Bronchial epithelial cell (primary cell): ENCODE measurements at regions not wholly inside any gene's neighbourhood (a gene's known extent, or its start where the extent isn't known, plus 50 kb on each side); places are given as distances from the start of the nearest gene placed in this dataset.

Experiments
- DNase-seq: peaks from one replicate; pipeline ENCODE4 v3.0.0-alpha.2; 2010; ENCODE audit warnings: low read depth
- FAIRE-seq: peaks from 2 replicates; lab custom pipeline; 2011; peaks lifted over from hg19 to GRCh38; lab: Jason Lieb, UNC
- H3K27me3 ChIP-seq: 2 replicates; pipeline ENCODE4 v1.5.1; 2011; ENCODE audit warnings: low read length; ENCODE audit not compliant: control insufficient read depth, insufficient read depth
- H3K36me3 ChIP-seq: 2 replicates; pipeline ENCODE4 v1.5.1; 2011; ENCODE audit warnings: low read length; ENCODE audit not compliant: control insufficient read depth, insufficient read depth
- H3K4me3 ChIP-seq: 2 replicates; pipeline ENCODE4 v1.5.1; 2011; ENCODE audit warnings: mild to moderate bottlenecking, low read depth, low read length, control low read depth
- TF ChIP-seq, protein P1 (sequence below): IDR thresholded peaks from 2 replicates; pipeline ENCODE4 v1.5.1; 2011; ENCODE audit warnings: mild to moderate bottlenecking, moderate library complexity, low read length, control low read depth, inconsistent platforms; ENCODE audit not compliant: insufficient read depth, severe bottlenecking

DNA sequence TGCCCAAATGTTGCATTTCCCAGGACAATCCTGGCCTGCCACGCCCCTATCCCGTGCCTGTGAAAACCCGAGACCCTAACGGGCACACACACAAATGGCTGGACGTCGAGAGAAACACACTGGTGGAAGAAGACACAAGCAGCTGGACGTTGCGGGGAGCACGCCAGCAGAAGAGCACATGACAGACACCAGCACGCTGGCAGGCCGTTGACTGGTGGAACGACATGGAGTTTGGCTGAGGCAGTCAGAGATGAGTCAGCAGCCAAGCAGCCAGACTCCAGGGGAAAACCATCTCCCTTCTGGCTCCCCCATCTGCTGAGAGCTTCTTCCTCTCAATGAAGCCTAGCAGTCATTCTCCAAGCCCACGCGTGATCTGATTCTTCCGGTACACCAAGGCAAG, 606.7 kb upstream of the LRRC4C start:
- H3K4me3 ChIP-seq, result no peak overlapping the region
- no peak for FAIRE-seq
- DNase-seq, result no peak
- H3K27me3 ChIP-seq, result no peaks in the 10 kb centered on the region
- no peaks in the 10 kb centered on the region for H3K36me3 ChIP-seq
- TF ChIP-seq, protein P1, sequence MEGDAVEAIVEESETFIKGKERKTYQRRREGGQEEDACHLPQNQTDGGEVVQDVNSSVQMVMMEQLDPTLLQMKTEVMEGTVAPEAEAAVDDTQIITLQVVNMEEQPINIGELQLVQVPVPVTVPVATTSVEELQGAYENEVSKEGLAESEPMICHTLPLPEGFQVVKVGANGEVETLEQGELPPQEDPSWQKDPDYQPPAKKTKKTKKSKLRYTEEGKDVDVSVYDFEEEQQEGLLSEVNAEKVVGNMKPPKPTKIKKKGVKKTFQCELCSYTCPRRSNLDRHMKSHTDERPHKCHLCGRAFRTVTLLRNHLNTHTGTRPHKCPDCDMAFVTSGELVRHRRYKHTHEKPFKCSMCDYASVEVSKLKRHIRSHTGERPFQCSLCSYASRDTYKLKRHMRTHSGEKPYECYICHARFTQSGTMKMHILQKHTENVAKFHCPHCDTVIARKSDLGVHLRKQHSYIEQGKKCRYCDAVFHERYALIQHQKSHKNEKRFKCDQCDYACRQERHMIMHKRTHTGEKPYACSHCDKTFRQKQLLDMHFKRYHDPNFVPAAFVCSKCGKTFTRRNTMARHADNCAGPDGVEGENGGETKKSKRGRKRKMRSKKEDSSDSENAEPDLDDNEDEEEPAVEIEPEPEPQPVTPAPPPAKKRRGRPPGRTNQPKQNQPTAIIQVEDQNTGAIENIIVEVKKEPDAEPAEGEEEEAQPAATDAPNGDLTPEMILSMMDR, result no peak

DNA sequence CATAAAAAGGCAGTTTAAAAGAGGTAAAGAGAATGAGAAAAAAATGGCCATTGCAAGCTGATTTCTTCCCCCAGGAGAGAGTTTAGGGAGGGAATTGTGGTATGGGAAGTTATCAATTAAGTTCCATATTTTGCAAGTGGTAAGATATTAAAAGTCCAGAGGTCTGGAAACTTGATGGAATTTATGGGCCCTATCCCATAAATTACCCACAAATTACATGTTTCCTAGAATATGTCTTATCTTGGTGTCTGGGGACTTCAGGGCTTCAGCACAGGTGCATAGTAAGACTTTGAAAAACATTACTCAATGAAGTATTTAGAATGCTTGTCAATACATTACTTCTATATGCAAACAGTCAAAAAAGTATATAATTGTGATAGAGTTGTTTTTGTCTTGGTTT, 614.9 kb upstream of the LRRC4C start:
- Histone ChIP-seq H3K36me3 (no peaks in the 10 kb centered on the region), H3K4me3 (no peak overlapping the region), H3K27me3 (no peaks in the 10 kb centered on the region)
- no peak for DNase-seq
- TF ChIP-seq, protein P1, result no peak
- FAIRE-seq, result no peak

DNA sequence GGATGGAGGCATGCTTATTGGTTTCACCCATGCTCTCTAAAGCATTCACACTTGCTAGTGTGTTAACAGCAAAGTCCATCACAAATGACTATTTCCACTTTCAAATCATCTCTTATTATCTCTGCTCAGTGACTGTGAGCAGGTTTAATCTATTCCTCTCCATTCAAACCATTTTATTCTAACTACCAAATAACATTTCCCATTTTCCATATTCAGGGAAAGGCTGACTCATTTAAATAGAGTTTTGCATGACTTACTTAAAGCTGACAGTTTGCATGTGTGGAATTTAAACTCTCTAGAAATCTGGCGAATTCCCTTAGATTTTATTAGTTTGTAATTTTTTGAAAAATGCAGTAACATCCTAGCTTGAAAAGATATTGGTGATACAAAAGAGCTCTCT, 615.7 kb upstream of the LRRC4C start:
- DNase-seq, result no peak
- Histone ChIP-seq H3K27me3 (no peaks in the 10 kb centered on the region), H3K4me3 (no peak overlapping the region), H3K36me3 (no peaks in the 10 kb centered on the region)
- FAIRE-seq, result no peak
- TF ChIP-seq, protein P1, result no peak

DNA sequence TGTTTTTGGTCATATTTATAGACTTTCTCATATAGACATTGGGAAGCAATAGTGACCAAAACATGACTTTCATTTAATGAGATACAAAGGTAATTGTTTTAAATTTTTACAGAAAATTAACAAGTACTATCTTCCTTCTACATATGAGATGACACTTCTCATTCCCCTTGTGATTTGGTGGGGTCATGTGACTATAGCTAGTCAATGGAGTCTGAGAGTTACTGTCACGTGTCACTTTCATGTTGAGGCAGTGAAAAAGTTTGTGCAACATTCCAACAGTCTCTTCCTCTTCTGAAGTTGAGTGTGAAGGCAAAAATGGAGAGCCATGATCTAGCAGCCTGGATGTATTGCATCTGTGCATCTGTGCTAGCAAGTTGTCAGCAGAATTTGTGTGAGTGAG, 618.3 kb upstream of the LRRC4C start:
- Histone ChIP-seq H3K27me3 (no peaks in the 10 kb centered on the region), H3K4me3 (no peak overlapping the region), H3K36me3 (no peaks in the 10 kb centered on the region)
- no peak for FAIRE-seq
- no peak for DNase-seq
- TF ChIP-seq, protein P1, result no peak

DNA sequence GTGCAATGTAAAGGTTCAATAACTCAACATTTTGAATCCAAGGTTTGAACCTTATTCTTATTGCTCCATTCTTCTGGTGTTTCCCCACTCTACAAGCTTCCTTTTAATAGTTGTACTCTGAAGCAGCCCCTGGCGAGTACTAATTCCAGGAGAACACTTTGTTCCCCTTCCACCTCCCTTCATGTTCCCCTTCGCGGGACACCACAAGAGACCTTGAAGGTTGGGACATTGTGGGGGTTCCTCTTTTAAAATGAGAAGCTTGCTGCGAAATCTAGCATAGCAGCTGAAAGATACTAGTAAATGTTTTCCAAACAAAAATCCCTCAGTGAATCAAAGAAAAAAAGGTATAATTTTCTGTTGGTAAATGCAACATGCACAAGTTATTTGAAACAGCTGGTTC, 626.3 kb upstream of the LRRC4C start:
- FAIRE-seq, result no peak
- TF ChIP-seq, protein P1, result no peak

DNA sequence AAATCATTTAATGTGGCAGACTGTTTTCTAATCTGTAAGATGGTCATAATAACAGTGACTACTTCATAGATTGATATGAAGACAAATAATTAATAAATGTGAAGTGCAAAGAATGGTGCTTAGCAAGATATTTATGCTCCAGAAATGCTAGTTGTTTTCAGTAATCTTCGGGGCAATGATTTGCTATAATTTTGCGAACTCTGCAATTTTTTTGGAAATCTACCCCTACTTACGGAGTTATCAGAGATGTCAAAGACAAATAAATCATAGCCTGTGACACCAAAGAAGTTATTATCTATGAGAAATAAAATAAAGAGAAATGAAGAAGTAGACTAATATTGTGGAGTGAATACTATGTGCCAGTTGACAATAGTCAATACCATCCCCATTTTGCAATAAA, 634.1 kb upstream of the LRRC4C start:
- DNase-seq (no peak), FAIRE-seq (no peak)
- Histone ChIP-seq H3K4me3 (no peak overlapping the region), H3K27me3 (no peaks in the 10 kb centered on the region), H3K36me3 (no peaks in the 10 kb centered on the region)
- TF ChIP-seq, protein P1, result no peak

More for the DNA sequence above, 626.3 kb upstream of the LRRC4C start:
- no peak overlapping the region for H3K4me3 ChIP-seq
- DNase-seq, result no peak
- no peaks in the 10 kb centered on the region for H3K36me3 ChIP-seq
- no peaks in the 10 kb centered on the region for H3K27me3 ChIP-seq
